Frontal cortex (tissue), 3 donors: ENCODE measurements at regions not wholly inside any gene's neighbourhood (a gene's known extent, or its start where the extent isn't known, plus 50 kb on each side); places are given as distances from the start of the nearest gene placed in this dataset.
"Not testable (repeated sequence)": the region's sequence is repeated elsewhere in the genome, so short reads cannot be mapped to it uniquely, and the experiment has no call there.

ENCODE experiments used
- DNase-seq, 2 donors: peaks; one replicate each; pipeline ENCODE4 v3.0.0; 2012; ENCODE audit warnings: low spot score in 2 of 2
- FAIRE-seq: peaks from 2 replicates; lab custom pipeline; 2012; peaks lifted over from hg19 to GRCh38; lab: Jason Lieb, UNC
- donor health status: control.
- donor health status: control.
- donor health status: control.

- DNase-seq (no peak), FAIRE-seq (no peak)
Observed at GRCh38 chr10:130340816-130341215, 204.6 kb downstream of the GLRX3 start.

DNA sequence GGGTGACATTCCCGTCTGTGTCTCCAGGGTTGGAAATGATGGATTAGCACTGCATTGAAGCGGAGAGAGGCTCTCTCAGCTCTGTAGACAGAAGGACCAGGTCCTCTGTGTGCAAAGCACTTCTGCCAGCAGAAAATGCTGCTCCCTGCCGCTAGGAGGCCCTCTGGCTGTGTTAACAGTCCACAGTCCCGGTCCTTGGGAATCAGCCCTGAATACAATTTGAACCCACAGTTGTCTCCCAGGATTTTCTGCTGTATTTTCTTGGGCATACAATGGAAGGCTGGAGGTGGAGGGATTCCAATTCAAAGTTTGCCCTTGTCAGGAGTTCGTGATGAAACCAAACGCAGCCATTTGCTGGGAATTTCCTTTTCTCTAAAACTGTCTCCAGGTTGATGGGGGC lies 205.2 kb downstream of the GLRX3 start:
- FAIRE-seq (no peak), DNase-seq (no peak)

DNA sequence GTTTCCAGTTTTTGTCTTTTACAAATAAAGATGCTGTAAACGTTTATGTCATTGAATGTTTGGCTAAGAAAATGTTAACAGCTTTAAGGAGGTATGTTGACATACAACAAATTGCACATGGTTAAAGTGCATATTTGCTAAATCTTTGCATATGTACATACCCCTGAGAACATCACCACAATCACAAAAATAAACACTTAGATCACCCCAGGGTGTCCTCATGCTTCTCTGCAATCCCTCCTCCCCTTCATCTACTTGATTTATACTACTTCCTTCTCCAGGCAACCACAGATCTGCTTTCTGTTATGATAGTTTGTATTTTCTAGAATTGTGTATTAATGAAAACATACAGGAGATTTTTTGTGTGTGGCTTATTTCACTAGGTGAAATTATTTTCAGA lies 209.5 kb downstream of the GLRX3 start:
- no peak for FAIRE-seq
- no peak for DNase-seq

DNA sequence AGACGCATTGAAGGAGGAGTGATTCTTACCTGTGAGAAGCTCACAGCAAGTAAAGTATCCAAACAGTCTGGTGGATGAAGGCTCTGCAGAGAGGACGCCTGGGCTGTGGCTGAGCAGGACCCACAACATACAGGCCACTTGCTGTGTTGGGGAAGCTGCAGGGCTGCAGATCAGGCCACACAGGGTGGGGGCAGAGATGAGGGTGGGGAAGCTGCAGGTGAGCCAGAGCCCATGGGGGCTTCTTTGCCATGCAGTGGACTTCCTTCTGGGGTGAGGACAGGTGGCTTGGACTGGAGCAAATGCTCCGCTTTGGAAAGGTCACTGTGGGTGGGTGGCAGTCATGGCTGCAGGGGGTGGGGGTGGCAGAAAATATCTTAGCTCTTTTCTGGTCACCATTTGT lies 214.8 kb downstream of the GLRX3 start:
- FAIRE-seq (no peak), DNase-seq (no peak)

GRCh38 chr10:130351466-130352290 lies 215.5 kb downstream of the GLRX3 start:
- no peak for FAIRE-seq
- DNase-seq: no peak

- DNase-seq: no peak
- no peak for FAIRE-seq
Observed at GRCh38 chr10:130352291-130352645, 216.1 kb downstream of the GLRX3 start.

- no peak for DNase-seq
- no peak for FAIRE-seq
Observed at GRCh38 chr10:130353928-130354572, 217.9 kb downstream of the GLRX3 start.

GRCh38 chr10:130354573-130354954 lies 218.4 kb downstream of the GLRX3 start:
- FAIRE-seq (no peak), DNase-seq (no peak)

DNA sequence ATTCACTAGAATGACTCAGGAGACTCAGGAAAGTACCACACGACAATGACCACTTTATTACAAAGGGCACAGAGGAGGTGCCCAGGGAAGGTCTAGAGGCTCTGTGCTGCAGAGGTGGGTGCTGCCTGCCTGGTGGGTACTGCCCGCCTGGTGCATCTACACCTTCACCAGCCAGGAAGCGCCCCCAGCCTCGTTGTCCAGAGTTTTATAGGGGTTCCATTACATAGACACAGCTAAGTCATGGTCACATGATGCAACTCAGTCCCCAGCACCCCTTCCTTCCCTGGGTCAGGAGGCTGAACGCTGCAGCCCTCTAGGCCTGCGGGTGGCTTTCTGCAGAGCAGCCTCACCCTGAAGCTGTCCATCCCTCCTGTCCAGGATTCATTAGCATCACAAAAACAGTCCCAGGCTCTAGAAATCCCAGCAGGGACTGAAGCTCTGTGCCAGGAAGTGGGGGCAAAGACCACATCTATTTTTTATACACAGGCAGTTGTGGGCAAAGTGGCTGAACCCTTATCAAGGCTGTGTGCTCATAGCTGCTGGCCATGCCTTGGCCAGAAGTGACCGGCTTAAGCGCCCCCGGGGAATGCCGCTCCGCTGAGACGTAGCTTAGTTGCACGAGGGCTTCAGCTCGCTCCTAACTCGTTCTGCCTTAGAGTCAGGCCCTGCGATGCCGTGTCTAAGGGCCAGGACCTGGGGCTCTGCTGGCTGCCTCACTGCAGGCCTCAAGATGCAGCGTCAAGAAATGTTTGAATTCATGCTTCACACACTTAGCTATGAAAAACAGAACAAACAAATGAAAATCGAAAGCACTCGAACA lies 219.0 kb downstream of the GLRX3 start:
- DNase-seq (no peak), FAIRE-seq (no peak)

GRCh38 chr10:130356429-130356828 lies 220.2 kb downstream of the GLRX3 start:
- not testable (repeated sequence) for DNase-seq, FAIRE-seq

GRCh38 chr10:130357226-130357625 lies 221.0 kb downstream of the GLRX3 start:
- no peak for FAIRE-seq
- no peak for DNase-seq

GRCh38 chr10:130357951-130358350 lies 221.8 kb downstream of the GLRX3 start:
- no peak for DNase-seq
- FAIRE-seq: no peak

DNA sequence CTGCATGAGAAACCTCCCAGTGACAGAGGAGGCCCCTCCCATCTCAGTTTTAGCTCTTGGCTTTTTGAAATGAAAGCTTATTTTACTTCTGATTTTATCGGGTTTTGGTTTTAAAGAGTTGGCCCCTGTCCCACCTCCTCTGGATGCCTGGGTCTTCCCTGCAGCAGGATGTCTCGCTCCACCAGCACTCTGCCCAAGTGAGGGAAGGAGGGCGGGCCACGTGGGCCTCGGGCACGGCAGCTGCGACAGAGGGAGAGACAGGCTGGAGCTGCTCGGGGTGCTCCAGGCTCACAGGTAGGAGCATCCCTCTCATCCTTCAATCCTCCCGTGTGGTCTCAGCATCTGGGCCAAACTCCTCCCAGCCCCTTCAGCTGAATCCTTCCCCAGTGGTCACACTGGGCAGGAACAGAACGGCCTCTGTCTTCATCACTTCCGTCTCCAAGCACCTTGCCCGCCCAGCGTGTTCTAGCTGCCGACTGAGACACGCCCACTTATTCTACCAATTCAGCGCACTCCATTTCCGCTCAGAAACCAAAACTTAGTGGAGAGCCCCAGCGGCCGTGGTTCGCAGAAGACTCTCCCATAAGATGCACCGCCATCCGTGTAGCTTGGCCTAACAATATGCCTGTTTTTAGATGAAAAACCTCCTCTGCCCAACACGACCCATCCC lies 222.9 kb downstream of the GLRX3 start:
- FAIRE-seq: no peak

GRCh38 chr10:130359711-130360110 lies 223.5 kb downstream of the GLRX3 start:
- FAIRE-seq (no peak), DNase-seq (no peak)

More for the DNA sequence above, 222.9 kb downstream of the GLRX3 start:
- DNase-seq: no peak

DNA sequence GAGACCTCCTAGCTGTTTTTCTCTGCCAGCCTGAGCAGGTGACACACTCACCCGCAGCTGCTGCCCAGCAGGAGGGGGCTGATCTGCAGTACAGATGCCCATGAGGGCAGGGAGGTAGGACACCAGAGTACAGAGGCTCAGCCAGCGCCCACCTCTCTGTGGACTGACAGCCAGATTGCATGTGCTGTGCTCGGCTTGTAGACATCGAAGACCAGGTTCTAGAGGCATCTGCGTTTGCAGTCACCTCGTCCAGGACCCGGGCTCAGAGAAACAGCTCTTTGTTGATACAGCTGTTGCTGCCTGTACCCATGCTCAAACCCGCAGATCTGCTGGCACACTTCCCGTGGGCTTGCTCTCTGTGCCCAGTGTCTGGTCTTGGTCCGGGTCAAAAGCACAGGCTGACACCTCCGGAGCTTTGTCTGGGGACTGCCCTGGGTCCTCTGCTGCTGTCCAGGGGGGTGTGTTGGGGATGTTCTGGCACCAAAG lies 224.7 kb downstream of the GLRX3 start:
- no peak for FAIRE-seq

GRCh38 chr10:130361351-130362105 lies 225.3 kb downstream of the GLRX3 start:
- no peak for FAIRE-seq
- DNase-seq: no peak

More for the DNA sequence above, 224.7 kb downstream of the GLRX3 start:
- no peak for DNase-seq

DNA sequence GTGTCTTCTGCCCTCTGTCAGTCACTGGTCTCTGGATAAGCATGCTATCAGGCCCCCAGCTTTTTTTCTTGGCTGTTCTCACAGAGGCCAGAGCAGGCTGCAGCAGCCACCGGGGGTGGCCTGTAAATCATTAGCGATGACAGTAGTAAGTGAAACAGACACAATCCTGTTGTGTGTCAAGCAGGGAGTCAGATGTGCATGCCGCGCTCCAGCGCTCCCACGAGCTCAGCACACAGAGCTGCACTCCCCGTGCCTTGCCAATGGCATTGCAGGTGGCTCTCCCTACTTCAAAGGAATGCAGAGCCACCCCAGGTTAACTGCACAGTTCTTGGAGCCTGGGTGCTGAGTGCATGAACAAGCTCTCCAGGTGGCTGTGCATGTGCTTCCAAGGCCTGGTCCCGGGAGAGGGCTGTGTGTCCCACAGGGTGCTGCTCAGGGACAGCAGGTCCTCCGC lies 226.1 kb downstream of the GLRX3 start:
- no peak for FAIRE-seq
- DNase-seq: no peak

DNA sequence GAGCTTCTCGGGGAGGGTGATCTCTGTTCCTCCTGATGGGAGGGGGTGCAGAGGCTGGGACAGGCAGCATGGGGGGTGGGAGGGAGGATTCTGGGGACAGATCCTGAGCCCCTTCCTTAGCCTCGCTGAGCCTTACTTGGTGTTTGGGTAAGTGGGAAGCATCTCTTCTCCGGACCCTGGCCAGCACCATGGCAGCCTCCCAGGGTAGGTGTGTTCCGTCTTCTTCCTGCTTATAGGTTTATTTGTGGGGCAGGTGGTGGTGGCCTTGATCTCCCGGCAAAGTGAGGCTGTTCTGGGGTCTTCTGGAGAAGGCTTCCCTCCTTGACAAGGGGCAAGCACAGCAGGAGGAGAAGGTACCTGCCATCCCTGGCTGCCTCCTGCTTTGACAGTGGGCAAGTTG lies 226.9 kb downstream of the GLRX3 start:
- DNase-seq: no peak
- FAIRE-seq: no peak

- no peak for DNase-seq
- FAIRE-seq: no peak
Observed at GRCh38 chr10:130363899-130364445, 227.8 kb downstream of the GLRX3 start.
